Testis (tissue), 2 donors: ENCODE measurements at regions not wholly inside any gene's neighbourhood (a gene's known extent, or its start where the extent isn't known, plus 50 kb on each side); places are given as distances from the start of the nearest gene placed in this dataset.

Experiments
- DNase-seq: peaks from one replicate; pipeline ENCODE4 v3.0.0-alpha.2; 2019
- H3K27ac ChIP-seq, 2 donors: fragments of 200-600 bp; sonication (generic); one replicate each; pipeline ENCODE4 v1.5.1; 2019
- H3K27me3 ChIP-seq: fragments of 200-600 bp; sonication (generic); one replicate; pipeline ENCODE4 v1.5.1; 2019
- H3K36me3 ChIP-seq: fragments of 200-600 bp; sonication (generic); one replicate; pipeline ENCODE4 v1.5.1; 2017; ENCODE audit warnings: low read depth; ENCODE audit errors: missing control alignments
- H3K4me1 ChIP-seq: fragments of 200-600 bp; sonication (generic); one replicate; pipeline ENCODE4 v1.5.1; 2019
- H3K4me3 ChIP-seq, 2 donors: fragments of 200-600 bp; sonication (generic); one replicate each; pipeline ENCODE4 v1.5.1; 2017 to 2019
- H3K9me3 ChIP-seq: fragments of 200-600 bp; sonication (generic); one replicate; pipeline ENCODE4 v1.5.1; 2017
- POLR2A ChIP-seq: fragments of 450-650 bp; IDR thresholded peaks from one replicate; pipeline ENCODE4 v1.6.1; 2017; ENCODE audit warnings: antibody characterized with exemption, mild to moderate bottlenecking, moderate library complexity
- WGBS, 2 donors: methylation state at CpG; one replicate each; pipeline ENCODE4 v1.1.5; 2018; 5-methylcytosine and 5-hydroxymethylcytosine counted together
- intact Hi-C: fragments of 100-400 bp; cut with DNase I; formaldehyde crosslinking; loops from one replicate; pipeline ENCODE4 v1.15.1; 2023; ENCODE audit warnings: low total_unique reads
- TF ChIP-seq, protein P1 (sequence below), 3 experiments: fragments of 450-650 bp in 2 of 3; fragments of 200-600 bp in 1 of 3; sonication (generic) in 1 of 3; IDR thresholded peaks; one replicate each; pipeline ENCODE4 v1.5.1; 2016 to 2019; ENCODE audit warnings: antibody characterized with exemption in 3 of 3, mild to moderate bottlenecking in 2 of 3, moderate library complexity in 1 of 3

DNA sequence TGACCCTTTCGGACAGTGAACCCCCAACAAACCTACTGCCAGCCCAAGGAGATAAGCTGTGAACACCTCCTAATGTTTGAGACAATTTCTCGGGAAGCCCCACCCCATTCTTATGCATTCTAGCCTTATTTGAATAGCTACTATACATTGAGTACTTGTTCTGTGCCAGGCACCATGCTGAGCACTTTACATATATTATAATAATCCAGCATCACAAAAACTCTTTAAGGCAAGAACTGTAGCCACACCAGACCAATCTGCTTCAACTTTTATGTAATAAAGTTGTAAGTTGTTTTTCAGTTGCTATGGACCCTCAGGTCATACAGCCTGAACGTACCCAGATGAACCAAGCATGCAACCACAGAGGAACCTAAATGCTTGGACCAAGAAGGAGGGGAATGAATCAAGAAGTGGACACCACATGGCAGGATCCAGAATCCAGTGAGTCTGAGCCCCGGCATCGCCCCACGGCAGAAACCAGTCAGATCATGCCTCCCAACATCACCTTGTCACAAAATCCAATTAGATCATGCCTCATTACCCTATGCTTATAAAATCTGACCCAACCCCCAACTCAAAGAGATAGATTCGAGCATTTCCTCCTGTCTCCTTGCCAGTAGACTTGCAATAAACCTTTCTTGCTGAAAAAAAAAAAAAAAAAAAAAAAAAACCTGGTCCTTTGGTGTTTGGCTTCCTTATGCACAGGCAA lies 225.0 kb downstream of the QDPR start:
- peaks cover 13% of the 10 kb centered on the region for H3K4me1 ChIP-seq

GRCh38 chr4:17285747-17286146 lies 226.1 kb downstream of the QDPR start:
- no peaks in the 10 kb centered on the region for H3K36me3 ChIP-seq

More for the DNA sequence above, 225.0 kb downstream of the QDPR start:
- 61 to 74% methylated on average over 7 of the region's 7 CpGs for WGBS, 2 donors
- TF ChIP-seq, protein P1, sequence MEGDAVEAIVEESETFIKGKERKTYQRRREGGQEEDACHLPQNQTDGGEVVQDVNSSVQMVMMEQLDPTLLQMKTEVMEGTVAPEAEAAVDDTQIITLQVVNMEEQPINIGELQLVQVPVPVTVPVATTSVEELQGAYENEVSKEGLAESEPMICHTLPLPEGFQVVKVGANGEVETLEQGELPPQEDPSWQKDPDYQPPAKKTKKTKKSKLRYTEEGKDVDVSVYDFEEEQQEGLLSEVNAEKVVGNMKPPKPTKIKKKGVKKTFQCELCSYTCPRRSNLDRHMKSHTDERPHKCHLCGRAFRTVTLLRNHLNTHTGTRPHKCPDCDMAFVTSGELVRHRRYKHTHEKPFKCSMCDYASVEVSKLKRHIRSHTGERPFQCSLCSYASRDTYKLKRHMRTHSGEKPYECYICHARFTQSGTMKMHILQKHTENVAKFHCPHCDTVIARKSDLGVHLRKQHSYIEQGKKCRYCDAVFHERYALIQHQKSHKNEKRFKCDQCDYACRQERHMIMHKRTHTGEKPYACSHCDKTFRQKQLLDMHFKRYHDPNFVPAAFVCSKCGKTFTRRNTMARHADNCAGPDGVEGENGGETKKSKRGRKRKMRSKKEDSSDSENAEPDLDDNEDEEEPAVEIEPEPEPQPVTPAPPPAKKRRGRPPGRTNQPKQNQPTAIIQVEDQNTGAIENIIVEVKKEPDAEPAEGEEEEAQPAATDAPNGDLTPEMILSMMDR (IDR thresholded peaks at IDR 0.05) = no peak
- TF ChIP-seq POLR2A = no peak
- intact Hi-C loops = no loop called here
- no peaks in the 10 kb centered on the region for H3K36me3 ChIP-seq
- no peak overlapping the region for H3K4me3 ChIP-seq
- no peak overlapping the region for H3K27ac ChIP-seq
- H3K27me3 ChIP-seq = no peaks in the 10 kb centered on the region
- no peaks in the 10 kb centered on the region for H3K9me3 ChIP-seq
- no peak for DNase-seq

DNA sequence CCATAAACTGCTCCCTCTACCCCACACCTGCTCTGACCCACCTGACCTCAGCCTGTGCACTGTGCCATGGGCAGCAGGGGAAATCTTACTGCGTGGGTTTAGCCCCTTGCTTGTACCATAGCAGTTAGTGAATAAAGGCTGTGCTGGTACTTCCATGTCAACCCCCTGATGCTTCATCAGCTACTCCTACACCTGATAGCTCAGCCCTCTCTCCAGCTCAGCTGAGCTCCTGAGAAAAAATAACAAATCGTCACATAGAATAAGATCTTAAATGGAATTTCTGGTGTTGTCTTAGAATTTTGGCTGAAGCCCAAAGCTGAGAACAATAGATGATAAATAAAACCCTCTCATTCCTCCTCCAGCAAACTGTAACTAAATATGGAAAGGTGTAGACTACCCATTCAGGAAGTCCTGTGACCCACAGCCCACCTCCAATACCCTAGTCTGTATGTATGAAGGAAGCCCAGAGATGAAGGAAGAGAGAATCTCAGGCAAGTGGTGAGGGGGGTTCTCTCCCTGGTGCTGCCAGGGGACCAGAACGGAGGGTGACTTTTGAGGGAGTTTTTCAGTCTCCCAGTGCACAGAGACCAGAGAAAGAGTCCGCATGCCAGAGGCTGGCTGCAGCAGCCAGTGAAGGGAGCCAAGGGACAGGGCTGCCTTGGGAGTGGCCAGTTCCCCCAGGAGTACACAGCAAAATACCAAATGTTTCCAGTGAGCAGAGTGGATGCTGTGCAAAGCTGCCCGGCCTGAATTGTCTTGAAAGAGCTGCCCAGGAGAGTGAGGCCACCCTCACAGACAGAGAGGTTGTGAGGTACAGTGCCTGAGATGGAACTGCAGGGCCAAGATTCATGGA lies 227.3 kb downstream of the QDPR start:
- H3K4me3 ChIP-seq = no peak overlapping the region
- DNase-seq = peak; percentile 25
- no peaks in the 10 kb centered on the region for H3K27me3 ChIP-seq
- whole genome bisulfite sequencing, 2 donors = 28 to 29% methylated on average over 5 of the region's 5 CpGs
- H3K36me3 ChIP-seq = no peaks in the 10 kb centered on the region
- intact Hi-C loops = no loop called here
- peaks cover 13% of the 10 kb centered on the region for H3K4me1 ChIP-seq
- H3K27ac ChIP-seq = peak overlapping the region in 1 of 2 donors; percentile 57
- H3K9me3 ChIP-seq = no peaks in the 10 kb centered on the region
- TF ChIP-seq POLR2A = no peak
- TF ChIP-seq, protein P1 (IDR thresholded peaks at IDR 0.05) = no peak

More at GRCh38 chr4:17285747-17286146, 226.1 kb downstream of the QDPR start:
- intact Hi-C loops = no loop called here
- Histone ChIP-seq H3K4me1 (peaks cover 13% of the 10 kb centered on the region), H3K27ac (no peak overlapping the region), H3K9me3 (no peaks in the 10 kb centered on the region), H3K27me3 (no peaks in the 10 kb centered on the region), H3K4me3 (no peak overlapping the region)
- WGBS, 2 donors = 92 to 95% methylated on average over 4 of the region's 4 CpGs
- TF ChIP-seq, protein P1 (IDR thresholded peaks at IDR 0.05) = no peak
- no peak for TF ChIP-seq POLR2A
- DNase-seq = no peak

GRCh38 chr4:17283832-17284231 lies 228.1 kb downstream of the QDPR start:
- Histone ChIP-seq H3K27me3 (no peaks in the 10 kb centered on the region), H3K4me3 (no peak overlapping the region), H3K9me3 (no peaks in the 10 kb centered on the region), H3K4me1 (peaks cover 13% of the 10 kb centered on the region), H3K27ac (peak overlapping the region in 1 of 2 donors; percentile 57), H3K36me3 (no peaks in the 10 kb centered on the region)
- TF ChIP-seq POLR2A = no peak
- TF ChIP-seq, protein P1 (IDR thresholded peaks at IDR 0.05) = no peak
- no peak for DNase-seq
- intact Hi-C loops = no loop called here
- 73 to 84% methylated on average over 4 of the region's 4 CpGs for WGBS, 2 donors
